Osteoblast (primary cell): ENCODE measurements at regions not wholly inside any gene's neighbourhood (a gene's known extent, or its start where the extent isn't known, plus 50 kb on each side); places are given as distances from the start of the nearest gene placed in this dataset.

Experiments
- DNase-seq: peaks from one replicate; pipeline ENCODE4 v3.0.0; 2011; ENCODE audit warnings: low spot score, mixed read lengths; ENCODE audit not compliant: insufficient read length; ENCODE audit errors: missing footprints
- H2AFZ ChIP-seq: 2 replicates; pipeline ENCODE4 v1.6.0; 2011; ENCODE audit warnings: mild to moderate bottlenecking, low read length
- H3K27ac ChIP-seq: 2 replicates; pipeline ENCODE4 v1.5.1; 2011; ENCODE audit warnings: mild to moderate bottlenecking, low read depth, low read length, moderate library complexity
- H3K27me3 ChIP-seq: 2 replicates; pipeline ENCODE4 v1.6.0; 2012; ENCODE audit warnings: mild to moderate bottlenecking, control low read depth, inconsistent platforms, low read length, moderate library complexity; ENCODE audit not compliant: insufficient read depth
- H3K36me3 ChIP-seq: 2 replicates; pipeline ENCODE4 v1.5.1; 2011; ENCODE audit warnings: mild to moderate bottlenecking, low read length, control low read depth, moderate library complexity; ENCODE audit not compliant: insufficient read depth
- H3K4me1 ChIP-seq: 2 replicates; pipeline ENCODE4 v1.5.1; 2011; ENCODE audit warnings: mild to moderate bottlenecking, low read length, control low read depth, moderate library complexity; ENCODE audit not compliant: insufficient read depth
- H3K4me2 ChIP-seq: 2 replicates; pipeline ENCODE4 v1.6.0; 2011; ENCODE audit warnings: mild to moderate bottlenecking, low read length; ENCODE audit not compliant: insufficient read depth
- H3K4me3 ChIP-seq: fragments of 200-600 bp; sonication (generic); 3 replicates; pipeline ENCODE4 v1.5.1; 2012; ENCODE audit warnings: mild to moderate bottlenecking, low read length, inconsistent platforms; ENCODE audit not compliant: insufficient read depth
- H3K79me2 ChIP-seq: 2 replicates; pipeline ENCODE4 v1.6.0; 2012; ENCODE audit warnings: mild to moderate bottlenecking, low read length, control low read depth, inconsistent platforms; ENCODE audit not compliant: insufficient read depth
- H3K9me3 ChIP-seq: 2 replicates; pipeline ENCODE4 v1.5.1; 2011; ENCODE audit warnings: low read depth, low read length, control low read depth
- H4K20me1 ChIP-seq: 2 replicates; pipeline ENCODE4 v1.6.0; 2012; ENCODE audit warnings: mild to moderate bottlenecking, low read length, control low read depth; ENCODE audit not compliant: insufficient read depth
- CTCF ChIP-seq: IDR thresholded peaks from 2 replicates; pipeline ENCODE4 v1.5.1; 2011; ENCODE audit warnings: mild to moderate bottlenecking, low read depth, low read length, moderate library complexity; ENCODE audit errors: extremely low read depth

GRCh38 chr15:62452667-62453066 is 287.6 kb upstream of the C2CD4B start:
- TF ChIP-seq CTCF, result no peak
- H3K27ac ChIP-seq, result no peak overlapping the region
- DNase-seq, result no peak
- no peak overlapping the region for H3K4me3 ChIP-seq
- no peaks in the 10 kb centered on the region for H3K36me3 ChIP-seq
- no peaks in the 10 kb centered on the region for H3K9me3 ChIP-seq
- H3K4me2 ChIP-seq, result no peak overlapping the region
- no peaks in the 10 kb centered on the region for H3K27me3 ChIP-seq
- peaks cover 7% of the 10 kb centered on the region for H3K79me2 ChIP-seq
- H2AFZ ChIP-seq, result no peak overlapping the region
- peaks cover 4% of the 10 kb centered on the region for H4K20me1 ChIP-seq
- H3K4me1 ChIP-seq, result peaks cover 46% of the 10 kb centered on the region

- TF ChIP-seq CTCF, result no peak
- H3K9me3 ChIP-seq, result no peaks in the 10 kb centered on the region
- H3K4me1 ChIP-seq, result peaks cover 46% of the 10 kb centered on the region
- H3K4me3 ChIP-seq, result peak overlapping the region; percentile 40
- H3K27me3 ChIP-seq, result no peaks in the 10 kb centered on the region
- no peak for DNase-seq
- peaks cover 9% of the 10 kb centered on the region for H3K79me2 ChIP-seq
- H4K20me1 ChIP-seq, result peaks cover 4% of the 10 kb centered on the region
- no peaks in the 10 kb centered on the region for H3K36me3 ChIP-seq
- no peak overlapping the region for H2AFZ ChIP-seq
- peak overlapping the region; percentile 80 for H3K27ac ChIP-seq
- H3K4me2 ChIP-seq, result peak overlapping the region; percentile 65
Measured at GRCh38 chr15:62453375-62453774, 288.3 kb upstream of the C2CD4B start.

- Histone ChIP-seq H3K4me1 (peaks cover 46% of the 10 kb centered on the region), H2AFZ (no peak overlapping the region), H3K27me3 (no peaks in the 10 kb centered on the region), H3K4me2 (peak overlapping the region; percentile 65), H3K79me2 (peaks cover 9% of the 10 kb centered on the region), H3K27ac (peak overlapping the region; percentile 80), H3K4me3 (peak overlapping the region; percentile 40), H3K9me3 (no peaks in the 10 kb centered on the region), H4K20me1 (peaks cover 4% of the 10 kb centered on the region), H3K36me3 (no peaks in the 10 kb centered on the region)
- DNase-seq, result peak; percentile 94
- TF ChIP-seq CTCF, result no peak
Measured at GRCh38 chr15:62453981-62454380, 288.9 kb upstream of the C2CD4B start.

- no peak for TF ChIP-seq CTCF
Measured at GRCh38 chr15:62454567-62455172, 289.6 kb upstream of the C2CD4B start.

More at GRCh38 chr15:62454567-62455172, 289.6 kb upstream of the C2CD4B start:
- peaks cover 9% of the 10 kb centered on the region for H3K79me2 ChIP-seq
- H2AFZ ChIP-seq, result no peak overlapping the region
- no peaks in the 10 kb centered on the region for H3K36me3 ChIP-seq
- peaks cover 46% of the 10 kb centered on the region for H3K4me1 ChIP-seq
- no peaks in the 10 kb centered on the region for H3K27me3 ChIP-seq
- DNase-seq, result peak; percentile 57
- H3K4me2 ChIP-seq, result peak overlapping the region; percentile 65
- peak overlapping the region; percentile 17 for H3K4me3 ChIP-seq
- H4K20me1 ChIP-seq, result peaks cover 4% of the 10 kb centered on the region
- no peaks in the 10 kb centered on the region for H3K9me3 ChIP-seq
- H3K27ac ChIP-seq, result peak overlapping the region; percentile 80
